ENCODE measurements at regions not wholly inside any gene's neighbourhood (a gene's known extent, or its start where the extent isn't known, plus 50 kb on each side); places are given as distances from the start of the nearest gene placed in this dataset.

DNA sequence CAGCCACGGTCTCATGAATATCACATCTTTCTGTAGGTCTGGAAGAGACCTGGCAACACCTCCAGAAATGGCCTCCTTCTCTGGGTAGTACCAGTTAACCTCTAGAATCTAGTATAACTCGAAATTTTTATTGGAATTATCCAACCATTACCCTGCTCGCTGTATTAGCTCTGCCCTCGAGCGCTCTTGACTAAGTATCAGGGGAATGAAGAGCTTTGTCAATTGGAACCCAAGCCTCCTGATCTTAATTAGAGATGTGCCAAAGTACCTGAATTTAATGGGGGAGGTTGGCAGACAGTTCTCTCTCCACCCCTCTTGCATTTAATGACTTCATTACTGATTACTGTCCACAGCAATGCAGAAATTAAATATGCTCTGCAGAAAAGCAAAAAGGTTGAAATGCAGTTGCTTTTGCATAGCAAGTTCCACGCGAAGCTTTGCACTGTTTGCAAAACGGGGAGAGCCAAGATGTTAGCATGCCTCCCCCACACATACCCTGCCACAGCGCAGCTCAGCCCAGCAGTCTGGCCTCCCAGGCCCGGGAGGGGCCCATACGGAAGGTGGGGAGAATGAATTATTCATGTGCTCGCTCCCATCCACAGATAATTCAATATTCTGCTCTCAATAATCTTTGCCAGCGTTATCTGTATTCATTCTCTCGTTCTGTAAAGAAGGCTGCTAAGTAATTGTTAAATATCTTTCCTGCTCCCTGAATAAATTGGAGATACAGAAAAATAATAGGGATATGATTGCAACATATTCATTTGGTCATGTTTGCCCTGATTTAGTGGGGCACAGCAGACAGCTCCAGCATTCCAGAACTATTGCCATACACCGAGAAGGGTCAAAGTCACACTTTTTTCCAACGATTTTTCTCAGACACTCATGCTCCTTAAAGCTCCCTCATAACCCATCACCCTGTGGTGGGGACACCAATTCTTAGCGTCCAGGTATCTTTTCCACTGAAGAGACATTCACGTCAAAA, 305.8 kb downstream of the CDH26 start:
- WGBS, 2 experiments = 85 to 89% methylated on average over 16 to 18 of the region's 18 CpGs
- no peaks in the 10 kb centered on the region for H3K36me3 ChIP-seq (ENCODE audit: control insufficient read depth, insufficient read depth, low read length)
- peaks cover 5% of the 10 kb centered on the region for H3K4me1 ChIP-seq (ENCODE audit: control insufficient read depth, insufficient read depth, low read length)
- no peak overlapping the region for H3K4me3 ChIP-seq (ENCODE audit: insufficient read depth, low read depth, low read length)
- no peaks in the 10 kb centered on the region for H3K9me3 ChIP-seq (ENCODE audit: control insufficient read depth, low read length)
- no peaks in the 10 kb centered on the region for H3K27me3 ChIP-seq (ENCODE audit: control insufficient read depth, insufficient read depth, low read length, poor library complexity, severe bottlenecking)
- H3K27ac ChIP-seq (ENCODE audit: insufficient read depth, low read depth, low read length, poor library complexity, severe bottlenecking) = no peak overlapping the region

DNA sequence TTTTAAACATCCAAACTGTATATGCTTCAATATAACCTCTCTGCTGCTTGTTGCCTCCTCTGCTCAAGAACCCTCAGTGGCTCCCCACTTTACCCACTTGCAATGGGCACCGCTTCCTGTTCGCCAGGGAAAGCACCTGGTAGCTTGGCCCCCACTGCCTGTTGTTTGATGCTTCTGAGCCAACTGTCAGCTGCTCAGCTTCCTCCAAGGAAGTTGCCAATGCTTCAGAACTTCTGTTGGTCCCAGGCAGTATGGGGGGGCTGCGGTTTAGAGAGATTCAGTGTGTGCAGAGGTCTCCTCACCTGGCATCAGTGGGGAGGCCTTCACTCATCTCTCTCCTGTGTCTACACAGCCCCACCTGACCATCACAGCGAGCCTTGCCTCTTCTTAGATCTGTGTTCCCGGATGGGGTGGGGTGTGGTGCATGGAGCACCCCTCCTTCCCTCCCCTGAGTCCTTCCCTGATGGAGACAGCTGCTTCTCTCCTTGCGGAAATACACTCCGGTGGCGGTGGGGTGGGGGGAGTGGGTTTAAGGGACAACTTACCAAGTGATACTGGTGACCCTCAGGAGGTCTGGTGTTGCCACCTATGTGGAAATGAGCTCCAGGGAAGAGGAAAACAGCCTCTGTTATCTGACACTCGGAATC, 308.1 kb downstream of the CDH26 start:
- WGBS, 2 experiments = 94% methylated on average over 8 to 9 of the region's 9 CpGs
- no peaks in the 10 kb centered on the region for H3K36me3 ChIP-seq (ENCODE audit: control insufficient read depth, insufficient read depth, low read length)

DNA sequence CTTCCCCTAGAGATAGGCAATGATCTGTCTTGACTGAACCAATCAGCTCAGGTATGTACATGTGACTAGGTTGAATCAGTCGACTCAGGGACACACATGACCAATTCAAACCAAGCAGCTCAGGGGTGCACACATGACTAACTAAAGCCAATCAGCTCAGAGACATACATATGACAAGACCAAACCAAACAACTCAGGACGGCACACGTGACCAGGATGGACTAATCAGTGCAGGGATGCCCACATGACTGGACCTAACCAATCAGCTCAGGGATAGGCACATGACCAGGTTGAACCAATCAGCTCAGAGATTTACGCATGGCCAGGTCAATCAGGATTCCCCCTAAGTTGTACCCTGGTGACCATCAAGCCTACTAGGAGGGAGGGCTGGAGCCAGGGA, 310.3 kb downstream of the CDH26 start:
- H3K9me3 ChIP-seq (ENCODE audit: control insufficient read depth, low read length) = no peaks in the 10 kb centered on the region
- no peak overlapping the region for H3K4me3 ChIP-seq (ENCODE audit: insufficient read depth, low read depth, low read length)
- H3K36me3 ChIP-seq (ENCODE audit: control insufficient read depth, insufficient read depth, low read length) = no peaks in the 10 kb centered on the region
- no peak overlapping the region for H3K27ac ChIP-seq (ENCODE audit: insufficient read depth, low read depth, low read length, poor library complexity, severe bottlenecking)
- no peaks in the 10 kb centered on the region for H3K27me3 ChIP-seq (ENCODE audit: control insufficient read depth, insufficient read depth, low read length, poor library complexity, severe bottlenecking)
- peaks cover 5% of the 10 kb centered on the region for H3K4me1 ChIP-seq (ENCODE audit: control insufficient read depth, insufficient read depth, low read length)
- WGBS, 2 experiments = 91 to 94% methylated on average over 4 of the region's 4 CpGs

More for the DNA sequence above, 308.1 kb downstream of the CDH26 start:
- H3K4me1 ChIP-seq (ENCODE audit: control insufficient read depth, insufficient read depth, low read length) = peaks cover 5% of the 10 kb centered on the region
- no peak overlapping the region for H3K27ac ChIP-seq (ENCODE audit: insufficient read depth, low read depth, low read length, poor library complexity, severe bottlenecking)
- H3K9me3 ChIP-seq (ENCODE audit: control insufficient read depth, low read length) = no peaks in the 10 kb centered on the region
- H3K4me3 ChIP-seq (ENCODE audit: insufficient read depth, low read depth, low read length) = no peak overlapping the region
- no peaks in the 10 kb centered on the region for H3K27me3 ChIP-seq (ENCODE audit: control insufficient read depth, insufficient read depth, low read length, poor library complexity, severe bottlenecking)

DNA sequence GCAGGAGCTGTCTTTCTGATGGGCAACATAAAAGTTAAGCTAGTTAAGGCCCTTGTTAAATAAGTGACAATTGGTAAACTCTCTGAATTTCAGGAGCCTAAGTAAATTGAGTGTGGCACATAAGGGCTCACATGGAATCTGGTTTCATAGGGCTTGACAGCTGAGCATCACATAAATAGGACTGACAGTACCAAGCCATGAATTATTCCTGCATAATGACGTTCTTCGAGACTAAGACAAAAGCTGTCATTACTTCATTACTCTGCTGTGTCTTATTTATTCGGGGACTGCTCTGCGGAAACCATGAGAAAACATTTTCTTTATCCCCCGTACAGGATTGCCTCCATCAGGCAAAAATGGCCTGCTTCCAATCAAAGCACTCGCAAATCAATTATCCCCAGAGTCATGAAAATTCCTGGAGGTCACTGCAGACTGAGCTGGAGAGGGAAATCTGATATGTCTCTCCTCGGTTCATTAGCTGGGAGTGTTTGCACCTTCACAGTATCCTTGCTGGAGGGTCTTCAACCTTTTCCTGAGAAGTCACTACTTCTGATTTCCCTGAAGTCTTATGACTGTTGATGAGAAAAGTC, 311.4 kb downstream of the CDH26 start:
- no peak overlapping the region for H3K4me3 ChIP-seq (ENCODE audit: insufficient read depth, low read depth, low read length)
- H3K4me1 ChIP-seq (ENCODE audit: control insufficient read depth, insufficient read depth, low read length) = peaks cover 5% of the 10 kb centered on the region
- 90 to 93% methylated on average over 7 of the region's 7 CpGs for WGBS, 2 experiments
- H3K9me3 ChIP-seq (ENCODE audit: control insufficient read depth, low read length) = no peaks in the 10 kb centered on the region
- H3K27me3 ChIP-seq (ENCODE audit: control insufficient read depth, insufficient read depth, low read length, poor library complexity, severe bottlenecking) = no peaks in the 10 kb centered on the region
- H3K36me3 ChIP-seq (ENCODE audit: control insufficient read depth, insufficient read depth, low read length) = no peaks in the 10 kb centered on the region
- H3K27ac ChIP-seq (ENCODE audit: insufficient read depth, low read depth, low read length, poor library complexity, severe bottlenecking) = no peak overlapping the region

DNA sequence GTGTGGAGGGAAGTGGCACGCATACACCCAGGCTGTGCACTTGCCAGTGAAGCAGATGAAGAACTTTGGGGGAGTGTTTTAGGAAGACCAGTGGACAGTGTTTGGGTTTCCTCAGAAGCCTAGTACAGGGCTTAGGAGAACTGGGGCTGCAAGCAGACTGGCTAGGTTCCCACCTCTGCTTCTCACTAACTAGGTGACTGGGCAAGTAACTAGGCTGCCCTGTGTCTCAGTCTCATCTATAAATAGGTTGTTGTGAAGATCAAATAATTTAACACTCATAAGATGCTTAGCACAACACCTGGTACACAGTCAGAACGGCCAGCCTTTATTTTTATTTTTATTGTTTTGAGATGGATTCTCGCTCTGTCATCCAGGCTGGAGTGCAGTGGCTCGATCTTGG, 312.1 kb downstream of the CDH26 start:
- Histone ChIP-seq H3K36me3 (ENCODE audit: control insufficient read depth, insufficient read depth, low read length) (no peaks in the 10 kb centered on the region), H3K27me3 (ENCODE audit: control insufficient read depth, insufficient read depth, low read length, poor library complexity, severe bottlenecking) (no peaks in the 10 kb centered on the region), H3K9me3 (ENCODE audit: control insufficient read depth, low read length) (no peaks in the 10 kb centered on the region), H3K4me1 (ENCODE audit: control insufficient read depth, insufficient read depth, low read length) (peaks cover 5% of the 10 kb centered on the region), H3K4me3 (ENCODE audit: insufficient read depth, low read depth, low read length) (no peak overlapping the region), H3K27ac (ENCODE audit: insufficient read depth, low read depth, low read length, poor library complexity, severe bottlenecking) (no peak overlapping the region)
- 93 to 94% methylated on average over 4 of the region's 4 CpGs for WGBS, 2 experiments

DNA sequence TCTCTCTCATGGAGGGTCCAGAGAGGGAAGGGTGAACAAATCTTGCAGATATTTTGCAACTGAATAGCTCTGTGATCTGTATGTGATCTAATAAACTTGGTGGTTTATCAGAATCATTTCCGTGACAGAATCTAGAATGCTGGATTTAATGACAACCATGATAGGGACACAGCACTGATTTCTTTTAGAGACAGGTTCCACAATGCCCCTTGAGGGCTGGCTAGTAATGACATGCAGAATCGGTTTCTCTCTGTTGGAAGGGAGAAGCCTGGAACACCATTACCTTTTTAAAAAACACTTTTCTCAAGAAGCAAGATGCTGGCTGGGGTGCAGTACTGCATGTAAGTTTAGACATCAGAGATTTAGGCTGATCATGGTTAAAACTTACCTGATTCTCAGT, 313.4 kb downstream of the CDH26 start:
- Histone ChIP-seq H3K36me3 (ENCODE audit: control insufficient read depth, insufficient read depth, low read length) (no peaks in the 10 kb centered on the region), H3K27ac (ENCODE audit: insufficient read depth, low read depth, low read length, poor library complexity, severe bottlenecking) (no peak overlapping the region), H3K27me3 (ENCODE audit: control insufficient read depth, insufficient read depth, low read length, poor library complexity, severe bottlenecking) (no peaks in the 10 kb centered on the region), H3K4me1 (ENCODE audit: control insufficient read depth, insufficient read depth, low read length) (peaks cover 4% of the 10 kb centered on the region), H3K9me3 (ENCODE audit: control insufficient read depth, low read length) (no peaks in the 10 kb centered on the region), H3K4me3 (ENCODE audit: insufficient read depth, low read depth, low read length) (no peak overlapping the region)
- WGBS, 2 experiments = 57 to 58% methylated on average over 2 of the region's 2 CpGs

DNA sequence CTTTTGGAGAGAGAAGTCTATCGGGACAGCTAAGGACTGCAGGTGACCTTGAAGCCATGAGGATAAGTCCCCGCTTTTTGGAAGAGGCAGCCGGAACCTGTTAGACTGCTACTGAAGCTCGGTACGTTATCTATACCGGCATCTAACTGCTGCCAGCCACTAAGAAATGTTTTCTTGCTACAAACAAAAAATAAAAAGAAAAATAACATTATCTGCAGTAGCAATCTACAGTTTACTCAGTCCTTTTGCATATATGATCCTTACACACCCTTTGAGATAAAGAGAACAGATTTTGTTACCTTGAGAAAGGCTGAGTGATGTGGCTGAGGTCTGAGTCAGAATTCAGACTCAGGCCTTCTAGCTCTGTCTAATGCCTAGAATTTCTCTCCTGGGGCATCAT, 314.6 kb downstream of the CDH26 start:
- 95% methylated on average over 6 of the region's 6 CpGs for WGBS, 2 experiments

DNA sequence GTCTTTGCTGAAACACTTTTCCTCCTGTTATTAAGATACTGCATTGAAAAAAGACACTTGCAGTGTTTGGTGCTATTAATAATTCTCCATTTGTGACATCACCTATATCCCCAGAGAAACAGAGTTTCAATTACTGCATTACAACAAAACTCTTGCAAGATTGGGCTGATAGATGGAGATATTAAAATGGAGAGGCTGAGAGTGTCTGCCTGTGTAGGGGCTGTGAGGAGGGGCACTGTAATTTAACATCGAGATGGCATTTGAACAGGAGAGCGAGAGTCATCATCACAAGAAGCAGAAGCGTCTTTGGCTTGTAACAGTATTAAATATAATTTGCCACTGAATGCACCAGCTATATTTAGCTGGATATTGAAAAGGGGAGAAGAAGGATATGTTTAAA, 316.5 kb downstream of the CDH26 start:
- H3K27me3 ChIP-seq (ENCODE audit: control insufficient read depth, insufficient read depth, low read length, poor library complexity, severe bottlenecking) = no peaks in the 10 kb centered on the region
- no peak overlapping the region for H3K27ac ChIP-seq (ENCODE audit: insufficient read depth, low read depth, low read length, poor library complexity, severe bottlenecking)
- no peaks in the 10 kb centered on the region for H3K4me1 ChIP-seq (ENCODE audit: control insufficient read depth, insufficient read depth, low read length)
- H3K4me3 ChIP-seq (ENCODE audit: insufficient read depth, low read depth, low read length) = no peak overlapping the region
- no peaks in the 10 kb centered on the region for H3K9me3 ChIP-seq (ENCODE audit: control insufficient read depth, low read length)
- 80 to 91% methylated on average over 2 to 3 of the region's 3 CpGs for WGBS, 2 experiments
- H3K36me3 ChIP-seq (ENCODE audit: control insufficient read depth, insufficient read depth, low read length) = no peaks in the 10 kb centered on the region

More for the DNA sequence above, 314.6 kb downstream of the CDH26 start:
- Histone ChIP-seq H3K27ac (ENCODE audit: insufficient read depth, low read depth, low read length, poor library complexity, severe bottlenecking) (no peak overlapping the region), H3K9me3 (ENCODE audit: control insufficient read depth, low read length) (no peaks in the 10 kb centered on the region), H3K27me3 (ENCODE audit: control insufficient read depth, insufficient read depth, low read length, poor library complexity, severe bottlenecking) (no peaks in the 10 kb centered on the region), H3K36me3 (ENCODE audit: control insufficient read depth, insufficient read depth, low read length) (no peaks in the 10 kb centered on the region), H3K4me1 (ENCODE audit: control insufficient read depth, insufficient read depth, low read length) (no peaks in the 10 kb centered on the region), H3K4me3 (ENCODE audit: insufficient read depth, low read depth, low read length) (no peak overlapping the region)

DNA sequence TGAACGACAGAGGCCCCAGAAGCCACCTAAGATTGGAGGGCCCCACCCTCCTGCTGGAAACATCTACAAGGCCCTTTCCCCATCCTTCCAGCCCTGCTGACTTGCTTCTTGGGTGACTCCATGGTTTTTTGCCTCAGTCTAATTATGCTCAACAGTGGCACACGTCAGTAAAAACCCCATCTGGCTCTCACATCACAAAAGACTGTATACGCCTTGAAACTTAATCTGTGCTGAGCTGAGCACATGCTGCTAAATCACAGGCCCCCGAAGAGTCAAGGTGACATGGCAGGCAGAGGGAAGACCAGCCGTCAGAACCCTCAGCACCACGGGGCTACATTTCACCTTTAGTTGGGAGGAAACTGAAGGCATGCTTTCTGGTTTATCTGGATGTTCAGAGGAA, 323.1 kb downstream of the CDH26 start:
- Histone ChIP-seq H3K4me3 (ENCODE audit: insufficient read depth, low read depth, low read length) (no peak overlapping the region), H3K27me3 (ENCODE audit: control insufficient read depth, insufficient read depth, low read length, poor library complexity, severe bottlenecking) (no peaks in the 10 kb centered on the region), H3K9me3 (ENCODE audit: control insufficient read depth, low read length) (peaks cover 5% of the 10 kb centered on the region), H3K27ac (ENCODE audit: insufficient read depth, low read depth, low read length, poor library complexity, severe bottlenecking) (no peak overlapping the region), H3K36me3 (ENCODE audit: control insufficient read depth, insufficient read depth, low read length) (no peaks in the 10 kb centered on the region), H3K4me1 (ENCODE audit: control insufficient read depth, insufficient read depth, low read length) (no peaks in the 10 kb centered on the region)
- WGBS, 2 experiments = 93 to 95% methylated on average over 6 of the region's 6 CpGs

DNA sequence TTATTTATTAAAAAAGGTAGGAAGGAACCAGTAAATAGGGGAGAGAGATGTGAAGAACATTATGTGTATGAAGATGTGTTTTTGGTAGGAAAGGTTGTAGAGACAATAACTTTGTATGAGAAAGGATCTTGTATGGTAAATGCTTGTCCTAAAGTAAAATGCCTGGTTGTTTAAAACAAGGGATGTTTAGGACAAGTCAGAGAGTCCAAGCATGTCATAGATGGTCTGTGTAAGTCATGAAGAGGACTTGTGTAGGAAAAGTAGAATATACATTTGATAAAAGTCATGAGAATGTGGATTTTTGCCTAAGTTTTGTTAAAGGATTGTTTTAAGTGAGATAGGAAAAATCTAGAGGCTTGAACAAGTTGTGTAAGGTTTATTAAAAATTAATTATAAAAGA, 325.1 kb downstream of the CDH26 start:
- Histone ChIP-seq H3K27me3 (ENCODE audit: control insufficient read depth, insufficient read depth, low read length, poor library complexity, severe bottlenecking) (no peaks in the 10 kb centered on the region), H3K27ac (ENCODE audit: insufficient read depth, low read depth, low read length, poor library complexity, severe bottlenecking) (no peak overlapping the region), H3K4me1 (ENCODE audit: control insufficient read depth, insufficient read depth, low read length) (no peaks in the 10 kb centered on the region), H3K9me3 (ENCODE audit: control insufficient read depth, low read length) (peaks cover 5% of the 10 kb centered on the region), H3K36me3 (ENCODE audit: control insufficient read depth, insufficient read depth, low read length) (no peaks in the 10 kb centered on the region), H3K4me3 (ENCODE audit: insufficient read depth, low read depth, low read length) (no peak overlapping the region)
